WTC11 (cell line): ENCODE measurements at regions not wholly inside any gene's neighbourhood (a gene's known extent, or its start where the extent isn't known, plus 50 kb on each side); places are given as distances from the start of the nearest gene placed in this dataset.

ENCODE experiments used
- ATAC-seq: fragments of 200-7000 bp; cut with Tn5 transposase; 2 replicates; pipeline ENCODE4 v1.10.0; 2021; ENCODE audit warnings: mild to moderate bottlenecking, moderate library complexity
- CTCF ChIA-PET: fragments of 300-600 bp; sonication (Branson Sonifier 250); formaldehyde crosslinking; loops from one replicate; lab custom pipeline; 2021; ENCODE audit warnings: antibody characterized with exemption; lab: Charles Lee
- POLR2A ChIA-PET: fragments of 350-600 bp; sonication (Branson Sonifier 250); formaldehyde crosslinking; loops from one replicate; lab custom pipeline; 2021; ENCODE audit warnings: antibody characterized with exemption; lab: Charles Lee
- DNase-seq: peaks from one replicate; pipeline ENCODE4 v3.0.0; 2021; ENCODE audit warnings: low spot score
- H3K27ac Mint-ChIP-seq: 2 replicates; pipeline ENCODE4 v1.8.0; 2021; ENCODE audit warnings: mixed read lengths
- H3K27me3 Mint-ChIP-seq: 2 replicates; pipeline ENCODE4 v1.8.0; 2021; ENCODE audit warnings: low read depth, mild to moderate bottlenecking, moderate library complexity, mixed read lengths
- H3K36me3 Mint-ChIP-seq: 2 replicates; pipeline ENCODE4 v1.8.0; 2021; ENCODE audit warnings: mixed read lengths
- H3K4me1 Mint-ChIP-seq: 2 replicates; pipeline ENCODE4 v1.8.0; 2022; ENCODE audit warnings: mixed read lengths
- H3K4me3 Mint-ChIP-seq: 2 replicates; pipeline ENCODE4 v1.8.0; 2021; ENCODE audit warnings: mild to moderate bottlenecking, moderate library complexity, mixed read lengths
- H3K9me3 Mint-ChIP-seq: 2 replicates; pipeline ENCODE4 v1.8.0; 2021; ENCODE audit warnings: mixed read lengths
- ATF2 ChIP-seq: sonication (generic); formaldehyde crosslinking; IDR thresholded peaks from 2 replicates; pipeline ENCODE4 v1.8.1; 2022; ENCODE audit warnings: low read depth, missing genetic modification reagents, borderline replicate concordance
- CBFB ChIP-seq: sonication (generic); formaldehyde crosslinking; IDR thresholded peaks from 2 replicates; pipeline ENCODE4 v1.8.1; 2022; ENCODE audit warnings: mild to moderate bottlenecking, low read depth, missing genetic modification reagents
- CTCF ChIP-seq: fragments of 200-600 bp; IDR thresholded peaks from 2 replicates; pipeline ENCODE4 v1.8.0; 2022; ENCODE audit warnings: antibody characterized with exemption
- E2F5 ChIP-seq: sonication (generic); formaldehyde crosslinking; IDR thresholded peaks from 2 replicates; pipeline ENCODE4 v1.8.1; 2022; ENCODE audit warnings: mild to moderate bottlenecking, moderate library complexity, missing genetic modification reagents
- FOXK1 ChIP-seq: sonication (generic); formaldehyde crosslinking; IDR thresholded peaks from 2 replicates; pipeline ENCODE4 v1.8.0; 2022; ENCODE audit warnings: mild to moderate bottlenecking, moderate library complexity, missing genetic modification reagents
- FOXP4 ChIP-seq: sonication (generic); formaldehyde crosslinking; IDR thresholded peaks from 2 replicates; pipeline ENCODE4 v1.8.0; 2022; ENCODE audit warnings: mild to moderate bottlenecking, missing genetic modification reagents
- HMGA2 ChIP-seq: fragments of 250-450 bp; sonication (Bioruptor Pico); IDR thresholded peaks from 2 replicates; pipeline ENCODE4 v1.4.0; 2021; ENCODE audit warnings: mild to moderate bottlenecking, moderate library complexity
- IRF2 ChIP-seq: sonication (generic); formaldehyde crosslinking; IDR thresholded peaks from 2 replicates; pipeline ENCODE4 v1.8.0; 2022; ENCODE audit warnings: low read depth, missing genetic modification reagents, borderline replicate concordance
- MLX ChIP-seq: sonication (generic); formaldehyde crosslinking; IDR thresholded peaks from 2 replicates; pipeline ENCODE4 v1.8.1; 2023; ENCODE audit warnings: mild to moderate bottlenecking, missing genetic modification reagents, moderate library complexity
- NFATC4 ChIP-seq: fragments of 250-450 bp; sonication (Bioruptor Pico); IDR thresholded peaks from 2 replicates; pipeline ENCODE4 v1.9.0; 2021; ENCODE audit warnings: mild to moderate bottlenecking
- NR2C2 ChIP-seq: sonication (generic); formaldehyde crosslinking; IDR thresholded peaks from 2 replicates; pipeline ENCODE4 v1.8.0; 2022; ENCODE audit warnings: mild to moderate bottlenecking, missing genetic modification reagents
- PREB ChIP-seq: sonication (generic); formaldehyde crosslinking; IDR thresholded peaks from 2 replicates; pipeline ENCODE4 v1.8.1; 2022; ENCODE audit warnings: mild to moderate bottlenecking, missing genetic modification reagents, moderate library complexity, borderline replicate concordance
- SMAD3 ChIP-seq: sonication (generic); formaldehyde crosslinking; IDR thresholded peaks from 2 replicates; pipeline ENCODE4 v1.8.0; 2022; ENCODE audit warnings: missing genetic modification reagents, mild to moderate bottlenecking, borderline replicate concordance
- ZBTB21 ChIP-seq: sonication (generic); formaldehyde crosslinking; IDR thresholded peaks from 2 replicates; pipeline ENCODE4 v1.8.1; 2023; ENCODE audit warnings: mild to moderate bottlenecking, missing genetic modification reagents, borderline replicate concordance
- ZNF317 ChIP-seq: sonication (generic); formaldehyde crosslinking; IDR thresholded peaks from 2 replicates; pipeline ENCODE4 v1.8.1; 2023; ENCODE audit warnings: low read depth, mild to moderate bottlenecking, moderate library complexity, missing genetic modification reagents, borderline replicate concordance
- ZNF425 ChIP-seq: fragments of 250-450 bp; sonication (Bioruptor Pico); conservative IDR thresholded peaks from 2 replicates; pipeline ENCODE4 v1.9.0; 2021; ENCODE audit warnings: mild to moderate bottlenecking

- TF ChIP-seq ATF2 (CRISPR knock-in tag) (no peak), SMAD3 (CRISPR knock-in tag) (no peak)
- TF ChIP-seq, all 79 proteins: peak for 0
- no peak overlapping the region for H3K4me3 Mint-ChIP-seq
- H3K9me3 Mint-ChIP-seq = peaks cover 8% of the 10 kb centered on the region
- ATAC-seq (no peak), DNase-seq (no peak)
- no peak overlapping the region for H3K27ac Mint-ChIP-seq
- H3K4me1 Mint-ChIP-seq = no peaks in the 10 kb centered on the region
- CTCF ChIA-PET = no interaction called here
- no peaks in the 10 kb centered on the region; the same call in 1 of the 2 replicates for H3K27me3 Mint-ChIP-seq
- POLR2A ChIA-PET = no interaction called here
- H3K36me3 Mint-ChIP-seq = no peaks in the 10 kb centered on the region
Observed at GRCh38 chr11:43138621-43139140, 173.1 kb upstream of the API5 start.

GRCh38 chr11:43145653-43146052 lies 166.1 kb upstream of the API5 start:
- POLR2A ChIA-PET = no interaction called here
- no peak for DNase-seq
- H3K9me3 Mint-ChIP-seq = no peaks in the 10 kb centered on the region

GRCh38 chr11:43150697-43151096 lies 161.1 kb upstream of the API5 start:
- ChIA-PET CTCF (no interaction called here), POLR2A (no interaction called here)
- no peak for TF ChIP-seq NFATC4 (CRISPR knock-in tag)
- TF ChIP-seq HMGA2 (CRISPR knock-in tag) = peak; percentile 95
- H3K4me1 Mint-ChIP-seq = no peaks in the 10 kb centered on the region
- ATAC-seq (no peak), DNase-seq (no peak)
- H3K4me3 Mint-ChIP-seq = no peak overlapping the region
- no peak overlapping the region for H3K27ac Mint-ChIP-seq
- H3K36me3 Mint-ChIP-seq = no peaks in the 10 kb centered on the region
- peaks cover 20% of the 10 kb centered on the region for H3K9me3 Mint-ChIP-seq
- H3K27me3 Mint-ChIP-seq = no peaks in the 10 kb centered on the region

More at GRCh38 chr11:43145653-43146052, 166.1 kb upstream of the API5 start:
- Mint-ChIP-seq H3K4me1 (no peaks in the 10 kb centered on the region), H3K36me3 (no peaks in the 10 kb centered on the region), H3K4me3 (no peak overlapping the region), H3K27ac (no peak overlapping the region), H3K27me3 (no peaks in the 10 kb centered on the region; the same call in 1 of the 2 replicates)
- ATAC-seq = no peak
- TF ChIP-seq HMGA2 (CRISPR knock-in tag) (no peak), ZNF425 (no peak), CBFB (no peak), IRF2 (CRISPR knock-in tag) (no peak), E2F5 (CRISPR knock-in tag) (no peak), NR2C2 (CRISPR knock-in tag) (no peak)
- CTCF ChIA-PET = no interaction called here

- H3K9me3 Mint-ChIP-seq = peaks cover 60% of the 10 kb centered on the region
- no peak overlapping the region for H3K27ac Mint-ChIP-seq
- no peaks in the 10 kb centered on the region; the same call in 1 of the 2 replicates for H3K27me3 Mint-ChIP-seq
- no peak overlapping the region for H3K4me3 Mint-ChIP-seq
- H3K36me3 Mint-ChIP-seq = peaks cover 15% of the 10 kb centered on the region
- H3K4me1 Mint-ChIP-seq = no peaks in the 10 kb centered on the region; the same call in 1 of the 2 replicates
- no peak for DNase-seq
- ChIA-PET POLR2A (no interaction called here), CTCF (no interaction called here)
- no peak for ATAC-seq
- no peak for TF ChIP-seq FOXP4
- TF ChIP-seq PREB (CRISPR knock-in tag) = no peak
- TF ChIP-seq ZNF317 (CRISPR knock-in tag) = no peak
- TF ChIP-seq ZBTB21 (CRISPR knock-in tag) = no peak
- TF ChIP-seq IRF2 (CRISPR knock-in tag) = no peak
- no peak for TF ChIP-seq CTCF
- no peak for TF ChIP-seq MLX (CRISPR knock-in tag)
- no peak for TF ChIP-seq FOXK1 (CRISPR knock-in tag)
Observed at GRCh38 chr11:43164831-43165230, 147.0 kb upstream of the API5 start.
